Ovary (tissue), 7 donors: ENCODE measurements at regions not wholly inside any gene's neighbourhood (a gene's known extent, or its start where the extent isn't known, plus 50 kb on each side); places are given as distances from the start of the nearest gene placed in this dataset.

Experiments used
- DNase-seq, 5 donors: peaks; one replicate each; pipeline ENCODE4 v3.0.0-alpha.2; 2019 to 2020
- H3K27ac ChIP-seq, 2 donors: fragments of 200-600 bp; one replicate each; pipeline versions ENCODE4 v1.5.1 to v1.8.0; 2019 to 2022
- H3K27me3 ChIP-seq: fragments of 200-600 bp; one replicate; pipeline ENCODE4 v1.8.0; 2022
- H3K36me3 ChIP-seq: fragments of 200-600 bp; sonication (generic); one replicate; pipeline ENCODE4 v1.5.1; 2019
- H3K4me1 ChIP-seq: one replicate; pipeline ENCODE4 v1.8.1; 2013; ENCODE audit warnings: mild to moderate bottlenecking, moderate library complexity; ENCODE audit not compliant: insufficient read depth
- H3K4me3 ChIP-seq: fragments of 200-600 bp; sonication (generic); one replicate; pipeline ENCODE4 v1.5.1; 2017
- H3K9me3 ChIP-seq, 2 donors: fragments of 200-600 bp in 1 of 2; sonication (generic) in 1 of 2; one replicate each; pipeline versions ENCODE4 v1.5.1 to v1.8.1; 2013 to 2019; ENCODE audit warnings: mild to moderate bottlenecking in 1 of 2, moderate library complexity in 1 of 2
- EP300 ChIP-seq: sonication (generic); formaldehyde crosslinking; IDR thresholded peaks from one replicate; pipeline ENCODE4 v1.6.1; 2017; ENCODE audit warnings: antibody characterized with exemption
- POLR2A ChIP-seq: fragments of 450-650 bp; IDR thresholded peaks from one replicate; pipeline ENCODE4 v1.6.1; 2017; ENCODE audit warnings: antibody characterized with exemption, mild to moderate bottlenecking, moderate library complexity
- WGBS, 3 donors: extraction: QIAGEN DNeasy Blood & Tissue Kit in 1 of 3; methylation state at CpG; one replicate each; pipeline versions ENCODE4 v1.1.5 to v1.1.7; 2013 to 2017; 5-methylcytosine and 5-hydroxymethylcytosine counted together
- intact Hi-C, 4 donors: fragments of 100-400 bp; cut with DNase I; formaldehyde crosslinking; loops; one replicate each; pipeline versions ENCODE4 v1.11.0 to v1.15.1; 2022 to 2023
- TF ChIP-seq, protein P1 (sequence below), 3 donors: fragments of 450-650 bp in 2 of 3; fragments of 200-600 bp in 1 of 3; IDR thresholded peaks; one replicate each; pipeline versions ENCODE4 v1.5.1 to v1.8.0; 2016 to 2022; ENCODE audit warnings: antibody characterized with exemption in 3 of 3, mild to moderate bottlenecking in 1 of 3
- donor health status: DM: no; HTN: no; CAD: no; lungs with moderate emphysema.
- donor health status: DM: no; HTN: no; CAD: no.
- donor health status: Bipolar disorder and iron deficiency.
- donor health status: DM: no; HTN: no; CAD: no.
- donor health status: DM: yes; HTN: yes; CAD: no.

DNA sequence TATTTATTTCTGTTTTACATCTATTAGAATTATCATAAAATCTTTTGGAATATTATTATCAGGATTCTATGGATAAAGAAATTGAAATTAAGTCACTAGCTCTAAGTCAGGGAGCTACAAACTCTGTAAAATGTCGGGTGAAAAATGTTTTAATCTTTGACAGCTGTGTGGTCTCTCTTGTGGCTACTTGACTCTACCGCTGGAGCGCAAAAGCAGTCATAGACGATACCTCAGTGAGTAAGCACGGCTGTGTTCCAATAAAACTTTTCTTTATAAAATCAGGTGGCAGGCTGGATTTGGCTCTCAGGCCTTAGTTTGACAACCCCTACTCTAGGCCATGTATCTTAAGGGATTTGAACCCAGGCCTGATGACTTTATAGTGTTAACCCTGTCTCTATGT is 88.5 kb upstream of the PFN2 start:
- Histone ChIP-seq H3K36me3 (no peaks in the 10 kb centered on the region), H3K27ac (no peak overlapping the region), H3K4me1 (peaks cover 1% of the 10 kb centered on the region), H3K27me3 (no peaks in the 10 kb centered on the region), H3K9me3 (no peaks in the 10 kb centered on the region), H3K4me3 (no peak overlapping the region)
- intact Hi-C loops = no loop called here
- DNase-seq = no peak
- WGBS, 3 donors = 36 to 83% (median 39%) methylated on average over 5 of the region's 5 CpGs
- TF ChIP-seq POLR2A = no peak
- TF ChIP-seq, protein P1, sequence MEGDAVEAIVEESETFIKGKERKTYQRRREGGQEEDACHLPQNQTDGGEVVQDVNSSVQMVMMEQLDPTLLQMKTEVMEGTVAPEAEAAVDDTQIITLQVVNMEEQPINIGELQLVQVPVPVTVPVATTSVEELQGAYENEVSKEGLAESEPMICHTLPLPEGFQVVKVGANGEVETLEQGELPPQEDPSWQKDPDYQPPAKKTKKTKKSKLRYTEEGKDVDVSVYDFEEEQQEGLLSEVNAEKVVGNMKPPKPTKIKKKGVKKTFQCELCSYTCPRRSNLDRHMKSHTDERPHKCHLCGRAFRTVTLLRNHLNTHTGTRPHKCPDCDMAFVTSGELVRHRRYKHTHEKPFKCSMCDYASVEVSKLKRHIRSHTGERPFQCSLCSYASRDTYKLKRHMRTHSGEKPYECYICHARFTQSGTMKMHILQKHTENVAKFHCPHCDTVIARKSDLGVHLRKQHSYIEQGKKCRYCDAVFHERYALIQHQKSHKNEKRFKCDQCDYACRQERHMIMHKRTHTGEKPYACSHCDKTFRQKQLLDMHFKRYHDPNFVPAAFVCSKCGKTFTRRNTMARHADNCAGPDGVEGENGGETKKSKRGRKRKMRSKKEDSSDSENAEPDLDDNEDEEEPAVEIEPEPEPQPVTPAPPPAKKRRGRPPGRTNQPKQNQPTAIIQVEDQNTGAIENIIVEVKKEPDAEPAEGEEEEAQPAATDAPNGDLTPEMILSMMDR (IDR thresholded peaks at IDR 0.05) = no peak
- no peak for TF ChIP-seq EP300

DNA sequence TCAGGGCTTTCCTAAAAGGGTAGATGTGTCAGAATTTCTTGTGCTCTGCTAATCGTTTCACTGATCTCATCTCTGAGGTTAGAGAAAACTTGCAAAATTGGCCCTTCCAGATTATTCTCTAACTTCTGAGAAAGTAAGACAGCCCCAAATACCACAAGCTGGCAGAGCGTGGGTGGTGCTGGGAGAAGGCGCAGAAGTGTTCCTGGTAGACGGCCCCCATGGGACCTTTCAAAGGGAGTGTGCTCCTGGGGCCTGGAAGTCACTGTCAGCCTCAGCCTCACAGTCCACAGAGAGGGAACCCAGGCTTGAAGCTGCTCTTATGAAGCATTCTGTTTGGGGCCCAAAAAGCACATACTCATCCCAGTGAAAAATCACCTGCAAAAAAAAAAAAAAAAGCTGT is 86.5 kb upstream of the PFN2 start:
- 89 to 92% (median 92%) methylated on average over 4 of the region's 4 CpGs for WGBS, 3 donors
- H3K27ac ChIP-seq = no peak overlapping the region
- TF ChIP-seq, protein P1 (IDR thresholded peaks at IDR 0.05) = no peak
- TF ChIP-seq POLR2A (no peak), EP300 (no peak)
- H3K4me3 ChIP-seq = no peak overlapping the region
- no peaks in the 10 kb centered on the region for H3K9me3 ChIP-seq
- peaks cover 1% of the 10 kb centered on the region for H3K4me1 ChIP-seq
- H3K27me3 ChIP-seq = no peaks in the 10 kb centered on the region
- H3K36me3 ChIP-seq = no peaks in the 10 kb centered on the region
- DNase-seq = no peak
- intact Hi-C loops = no loop called here

GRCh38 chr3:150055332-150055731 is 84.6 kb upstream of the PFN2 start:
- intact Hi-C loops = no loop called here
- Histone ChIP-seq H3K27ac (no peak overlapping the region), H3K36me3 (no peaks in the 10 kb centered on the region), H3K27me3 (no peaks in the 10 kb centered on the region), H3K4me1 (no peaks in the 10 kb centered on the region), H3K9me3 (no peaks in the 10 kb centered on the region), H3K4me3 (no peak overlapping the region)
- DNase-seq = no peak
- TF ChIP-seq EP300 = no peak
- TF ChIP-seq, protein P1 (IDR thresholded peaks at IDR 0.05) = no peak
- TF ChIP-seq POLR2A = no peak
- 87 to 90% (median 88%) methylated on average over 6 of the region's 6 CpGs for WGBS, 3 donors

GRCh38 chr3:150054635-150055034 is 83.9 kb upstream of the PFN2 start:
- TF ChIP-seq EP300 (no peak), POLR2A (no peak)
- TF ChIP-seq, protein P1 (IDR thresholded peaks at IDR 0.05) = no peak
- Histone ChIP-seq H3K9me3 (no peaks in the 10 kb centered on the region), H3K36me3 (no peaks in the 10 kb centered on the region), H3K27ac (no peak overlapping the region), H3K4me3 (no peak overlapping the region), H3K27me3 (no peaks in the 10 kb centered on the region), H3K4me1 (no peaks in the 10 kb centered on the region)
- no peak for DNase-seq
- intact Hi-C loops = no loop called here
- WGBS, 3 donors = 85 to 93% (median 90%) methylated on average over 2 of the region's 2 CpGs

DNA sequence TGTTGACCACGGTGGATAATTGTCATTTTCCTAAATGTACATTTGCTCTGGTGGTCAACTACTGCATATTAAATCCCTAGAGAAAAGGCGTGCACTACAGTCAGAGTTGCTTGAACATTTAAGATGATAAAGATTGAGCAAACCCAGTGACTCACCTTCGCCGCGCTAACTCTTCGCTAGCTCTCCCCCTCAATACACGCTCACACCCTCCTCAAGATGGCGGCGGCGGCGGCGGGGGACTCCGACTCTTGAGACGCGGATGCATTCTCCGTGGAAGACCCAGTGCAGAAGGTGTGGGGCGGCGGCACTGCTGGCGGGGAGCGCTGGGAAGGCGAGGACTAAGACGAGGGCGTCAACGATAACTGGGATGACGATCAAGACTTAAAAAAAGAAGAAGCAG is 79.8 kb upstream of the PFN2 start:
- no peaks in the 10 kb centered on the region for H3K4me1 ChIP-seq
- no peak overlapping the region for H3K27ac ChIP-seq
- H3K27me3 ChIP-seq = no peaks in the 10 kb centered on the region
- H3K4me3 ChIP-seq = no peak overlapping the region
- intact Hi-C loops = no loop called here
- TF ChIP-seq EP300 (no peak), POLR2A (no peak)
- TF ChIP-seq, protein P1 (IDR thresholded peaks at IDR 0.05) = no peak
- DNase-seq = no peak
- no peaks in the 10 kb centered on the region for H3K9me3 ChIP-seq
- 89 to 94% (median 91%) methylated on average over 25 of the region's 25 CpGs for WGBS, 3 donors
- H3K36me3 ChIP-seq = no peaks in the 10 kb centered on the region
